Posterior vena cava (tissue), 2 donors: ENCODE measurements at regions not wholly inside any gene's neighbourhood (a gene's known extent, or its start where the extent isn't known, plus 50 kb on each side); places are given as distances from the start of the nearest gene placed in this dataset.

Experiments
- DNase-seq: peaks from one replicate; pipeline ENCODE4 v3.0.0-alpha.2; 2020; ENCODE audit warnings: low spot score
- intact Hi-C, 2 donors: fragments of 100-400 bp; cut with DNase I; formaldehyde crosslinking; loops; one replicate each; pipeline versions ENCODE4 v1.14.1 to v1.14.2; 2022 to 2023
- donor health status: DM: yes; HTN: yes; CAD: no.
- donor health status: DM: yes; HTN: yes; CAD: no.

DNA sequence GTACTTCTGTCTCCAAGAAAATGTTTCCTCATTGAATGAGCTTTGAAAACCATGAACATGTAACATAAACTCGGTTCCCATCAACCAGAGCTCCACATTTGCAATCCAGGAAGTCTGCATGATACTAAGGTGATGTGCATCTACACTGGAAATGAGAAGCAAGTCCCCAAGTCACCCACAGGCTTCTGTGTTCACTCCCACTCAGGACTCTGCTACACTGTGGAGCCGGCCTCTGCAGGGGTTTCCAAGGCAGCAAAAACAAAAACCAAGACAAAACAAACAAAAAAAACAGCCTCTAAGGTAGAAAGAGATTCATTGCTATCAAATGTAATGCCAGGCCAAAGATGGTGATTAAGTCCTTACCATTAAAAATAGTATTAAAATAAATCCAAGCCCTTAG is 593.7 kb downstream of the IRX1 start:
- DNase-seq: no peak
- intact Hi-C loops: no loop called here

DNA sequence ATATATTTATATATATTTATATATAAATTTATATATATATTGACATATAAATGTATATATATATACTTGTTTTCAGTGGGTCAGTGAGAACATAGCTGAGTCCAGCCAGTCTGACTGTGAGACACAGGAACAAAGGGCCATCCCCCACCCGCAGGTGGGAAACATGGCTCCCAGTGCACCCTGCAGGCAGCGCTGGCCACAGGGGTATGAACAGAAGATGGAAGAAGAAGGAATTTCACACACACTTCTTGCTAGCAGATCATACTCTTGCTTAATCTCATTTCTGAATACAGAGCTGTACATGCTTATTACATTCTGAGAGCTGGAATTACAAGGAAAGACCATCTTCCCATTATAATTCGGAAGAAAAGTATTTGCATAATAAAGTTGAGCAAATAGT is 595.4 kb downstream of the IRX1 start:
- intact Hi-C loops: loop anchor here in 1 of 2 donors (5.0 kb wide), 1 partner anchor 419 kb away; no protein-coding TSS in a partner anchor
- DNase-seq: no peak

DNA sequence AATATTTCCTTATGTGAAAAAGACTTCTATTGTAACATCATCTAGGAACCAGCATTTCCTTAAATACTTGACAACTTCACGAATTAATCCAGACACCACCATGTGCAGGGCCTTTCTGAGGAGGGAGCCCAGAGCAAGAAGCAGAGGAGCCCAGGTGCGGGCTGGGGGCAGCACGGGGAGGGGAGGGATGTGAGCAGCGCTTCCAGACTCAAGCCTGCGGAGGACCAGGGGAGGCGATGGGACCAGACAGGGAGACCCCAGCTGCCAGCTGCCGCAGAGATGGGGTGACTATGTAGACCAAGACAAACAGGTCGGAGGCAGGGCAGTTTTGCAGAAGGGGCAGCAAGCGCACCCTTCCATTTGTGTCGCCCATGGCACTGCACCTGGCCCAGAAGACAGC is 596.1 kb downstream of the IRX1 start:
- no peak for DNase-seq
- intact Hi-C loops: loop anchor here in 1 of 2 donors (5.0 kb wide), 1 partner anchor 419 kb away; no protein-coding TSS in a partner anchor

DNA sequence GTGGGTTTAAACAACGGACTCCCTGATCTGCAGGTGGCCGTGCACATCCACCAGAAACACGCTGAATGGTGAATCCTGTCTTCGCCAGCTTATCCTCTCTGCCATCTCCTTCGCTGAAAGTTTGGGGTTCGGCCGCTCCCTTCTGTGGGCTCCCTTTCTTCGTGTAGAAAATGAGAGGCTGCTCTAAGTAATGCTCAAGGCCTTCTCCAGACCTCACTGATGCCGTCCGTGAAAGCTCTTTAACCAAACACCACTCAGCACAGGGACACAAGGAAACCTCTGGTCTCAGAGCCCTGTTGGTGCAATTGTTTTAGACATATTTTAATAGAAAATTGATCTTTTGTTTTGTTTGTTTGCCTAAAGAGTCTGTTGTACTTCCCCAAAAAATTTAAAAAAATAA is 596.5 kb downstream of the IRX1 start:
- intact Hi-C loops: loop anchor here in 1 of 2 donors (5.0 kb wide), 1 partner anchor 420 kb away; no protein-coding TSS in a partner anchor
- DNase-seq: no peak

DNA sequence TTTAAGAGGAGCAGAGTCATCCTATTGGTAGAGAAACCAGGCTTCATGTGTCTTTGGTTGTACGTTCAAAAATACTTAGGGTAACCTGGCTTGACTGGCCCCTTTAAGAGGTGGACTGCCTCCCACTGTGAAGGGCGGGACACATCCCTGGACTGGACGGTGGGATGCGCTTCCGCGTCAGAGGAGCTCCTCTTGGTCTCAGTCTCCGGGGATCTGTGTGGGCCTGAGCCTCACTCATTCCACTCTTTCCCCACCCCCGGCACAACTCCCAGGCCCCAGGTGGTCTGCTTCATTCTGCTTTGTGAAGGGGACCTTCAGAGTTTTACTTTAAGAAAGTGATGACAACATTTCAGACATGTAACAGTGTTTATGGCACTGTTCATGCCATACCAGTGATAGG is 601.1 kb downstream of the IRX1 start:
- intact Hi-C loops: no loop called here
- DNase-seq: no peak

DNA sequence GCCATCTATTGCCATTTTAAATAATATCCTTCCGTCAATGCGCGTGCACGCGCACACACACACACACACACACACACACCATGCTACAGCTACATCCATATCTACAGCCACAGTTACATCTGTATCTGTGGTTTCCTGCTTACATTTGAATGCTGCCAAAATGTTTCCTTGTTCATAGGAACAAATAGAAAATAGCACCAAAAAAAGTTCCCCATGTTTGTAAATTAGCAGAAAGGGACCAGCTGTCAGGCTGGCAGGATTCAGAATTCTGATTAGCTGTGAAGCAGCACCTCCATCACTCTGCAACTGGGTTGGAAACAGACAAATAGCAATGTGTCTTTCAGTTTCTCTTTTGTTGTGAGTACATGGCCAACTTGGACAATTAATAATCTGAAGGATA is 601.5 kb downstream of the IRX1 start:
- no peak for DNase-seq
- intact Hi-C loops: no loop called here

DNA sequence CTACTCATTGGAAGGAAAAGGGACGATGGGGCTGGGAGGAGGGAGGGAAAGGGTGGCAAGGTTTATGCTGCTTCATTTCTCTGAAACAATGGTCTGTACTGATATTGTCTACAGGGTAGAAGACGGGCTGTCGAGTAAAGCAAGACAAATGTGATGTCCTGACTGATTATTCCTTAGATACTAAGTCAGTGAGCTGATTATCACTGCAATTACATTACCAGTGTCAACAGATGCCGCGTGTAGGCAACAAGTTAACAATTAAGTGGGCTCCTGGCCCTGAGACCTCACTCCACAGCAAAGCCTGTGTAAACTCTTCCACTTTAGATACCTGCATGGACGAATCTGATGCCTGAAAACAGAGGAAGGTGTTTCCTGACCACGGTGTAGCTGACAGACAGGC is 602.8 kb downstream of the IRX1 start:
- no peak for DNase-seq
- intact Hi-C loops: no loop called here

DNA sequence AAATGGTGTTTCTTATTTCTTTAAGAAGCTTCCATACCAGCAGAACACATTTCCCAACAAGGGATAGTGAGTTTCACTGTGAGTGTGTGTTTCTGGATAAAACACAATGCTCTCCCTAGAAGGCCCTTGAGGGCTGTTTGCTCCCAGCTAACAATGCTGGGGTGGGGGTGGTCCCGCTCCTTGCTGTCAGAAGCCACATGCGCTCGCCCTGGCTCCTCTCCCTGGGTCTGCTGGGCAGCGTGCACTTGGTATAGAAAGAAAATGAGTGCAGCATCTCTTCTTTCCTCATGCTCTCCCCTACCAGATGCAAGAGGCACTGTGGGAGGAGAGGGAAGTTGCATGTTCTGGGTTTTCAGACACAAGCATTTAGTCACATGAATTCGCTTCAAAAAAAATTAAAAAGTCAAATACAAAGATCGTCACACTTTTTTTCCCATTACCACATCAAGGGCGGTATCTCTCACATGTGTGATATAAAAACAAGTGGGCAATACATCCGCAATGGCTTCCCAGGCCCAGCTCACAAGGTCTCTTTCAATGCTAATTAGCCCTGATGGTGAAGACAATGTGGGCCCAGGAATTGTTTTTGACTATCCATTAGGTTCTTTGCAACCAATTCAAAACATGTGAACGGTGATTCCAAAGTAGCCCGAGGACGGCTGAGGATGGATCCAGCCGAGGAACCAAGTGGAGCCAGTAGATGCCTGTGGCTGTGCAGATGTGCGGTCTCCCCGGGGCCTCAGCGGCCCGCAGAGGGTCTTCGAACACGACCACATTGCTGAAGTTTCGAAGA is 603.6 kb downstream of the IRX1 start:
- no peak for DNase-seq
- intact Hi-C loops: no loop called here

DNA sequence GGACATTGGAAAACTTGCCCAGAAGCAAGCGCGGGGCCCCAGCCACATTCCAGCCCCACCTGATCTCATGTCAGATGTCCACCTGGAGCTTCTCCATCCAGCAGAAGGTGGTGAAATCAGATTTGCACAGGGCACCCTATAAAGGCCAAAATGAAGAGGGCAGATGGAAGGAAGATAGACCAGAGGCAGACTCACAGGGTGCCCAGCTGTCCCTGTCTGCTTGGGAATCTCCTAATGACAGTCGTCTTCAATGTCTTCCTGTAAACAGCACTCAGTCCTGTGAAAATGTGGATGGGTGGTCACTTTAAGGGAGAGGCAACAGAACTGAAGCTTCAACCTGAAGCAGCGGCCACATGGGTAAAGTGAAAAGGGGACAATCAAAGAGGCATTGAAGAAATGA is 607.5 kb downstream of the IRX1 start:
- no peak for DNase-seq
- intact Hi-C loops: no loop called here

DNA sequence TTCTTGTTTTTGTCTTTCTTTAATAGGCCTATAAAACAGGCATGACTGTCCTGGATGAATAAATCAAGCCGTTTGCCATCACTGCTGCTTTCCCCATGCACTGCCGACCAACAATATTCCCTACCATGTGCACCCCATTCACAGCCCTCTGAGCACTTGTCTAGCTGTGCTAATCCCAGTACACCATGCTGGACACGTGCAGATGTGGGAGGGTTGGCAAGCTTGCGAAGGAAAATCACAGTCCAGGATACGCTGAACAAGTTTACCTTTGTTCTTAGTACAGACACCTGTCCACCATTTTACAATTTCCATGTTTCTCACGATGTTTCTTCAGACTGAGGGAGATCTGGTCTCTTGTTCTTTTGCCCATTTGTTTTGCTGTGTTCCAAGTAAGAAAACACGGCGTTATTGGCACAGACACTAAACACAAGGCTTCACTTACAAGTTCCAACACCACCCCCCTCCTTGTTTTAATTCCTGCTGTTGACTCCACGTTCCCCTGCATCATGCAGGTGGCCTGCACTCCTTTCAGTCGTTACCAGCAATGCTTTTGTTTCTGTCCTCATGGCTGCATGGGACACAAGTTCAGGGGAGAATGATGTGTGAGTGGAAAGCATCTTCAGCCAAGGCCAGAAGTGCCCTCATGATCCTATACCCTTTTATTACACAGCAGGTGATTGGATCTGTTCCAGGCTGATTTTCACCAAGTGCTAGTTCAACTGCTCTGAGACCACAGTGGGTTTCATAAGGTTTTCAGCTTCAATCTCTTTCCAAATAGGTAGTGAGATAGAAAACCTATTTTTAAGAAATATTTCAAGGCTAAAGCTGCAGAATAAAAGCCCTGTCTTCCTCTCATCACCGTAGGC is 608.9 kb downstream of the IRX1 start:
- intact Hi-C loops: no loop called here
- no peak for DNase-seq

DNA sequence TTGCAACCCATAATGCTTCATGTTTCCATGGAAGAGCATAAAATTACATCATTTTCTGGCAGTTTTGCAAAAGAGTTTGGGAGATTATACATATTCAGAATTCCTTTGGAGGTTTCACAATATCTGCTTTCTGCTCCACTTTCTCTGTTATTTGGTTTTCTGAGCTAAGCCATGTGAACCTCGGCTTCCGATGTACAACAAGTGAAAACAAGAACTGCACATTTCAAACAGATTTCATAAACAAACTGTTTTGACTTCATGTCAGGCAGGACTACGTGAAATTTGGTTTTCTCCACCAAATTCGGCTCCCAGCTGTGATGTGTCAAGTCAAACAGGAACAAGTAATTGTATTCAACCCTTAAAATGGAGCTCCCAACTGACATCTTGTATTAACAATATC is 609.8 kb downstream of the IRX1 start:
- intact Hi-C loops: no loop called here
- DNase-seq: no peak

DNA sequence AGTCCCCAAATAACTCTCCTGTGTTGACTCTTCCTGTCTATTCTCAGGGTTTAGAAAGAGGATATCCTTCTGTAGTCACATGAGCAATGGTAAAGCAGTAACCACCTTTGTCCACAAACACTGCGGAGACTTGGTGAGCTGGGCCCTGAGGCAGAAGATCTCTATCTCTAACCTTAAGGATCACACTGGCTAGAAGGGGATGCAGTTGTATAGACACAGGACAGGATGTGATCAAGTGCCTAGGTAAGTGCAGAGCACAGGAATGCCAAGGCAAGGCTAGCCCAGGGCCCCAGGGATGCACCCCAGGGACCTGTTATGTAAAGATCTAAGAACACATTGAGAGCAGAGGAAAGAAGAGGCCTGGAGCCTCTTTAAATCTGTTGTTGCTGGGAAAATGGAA is 610.5 kb downstream of the IRX1 start:
- DNase-seq: no peak
- intact Hi-C loops: no loop called here

DNA sequence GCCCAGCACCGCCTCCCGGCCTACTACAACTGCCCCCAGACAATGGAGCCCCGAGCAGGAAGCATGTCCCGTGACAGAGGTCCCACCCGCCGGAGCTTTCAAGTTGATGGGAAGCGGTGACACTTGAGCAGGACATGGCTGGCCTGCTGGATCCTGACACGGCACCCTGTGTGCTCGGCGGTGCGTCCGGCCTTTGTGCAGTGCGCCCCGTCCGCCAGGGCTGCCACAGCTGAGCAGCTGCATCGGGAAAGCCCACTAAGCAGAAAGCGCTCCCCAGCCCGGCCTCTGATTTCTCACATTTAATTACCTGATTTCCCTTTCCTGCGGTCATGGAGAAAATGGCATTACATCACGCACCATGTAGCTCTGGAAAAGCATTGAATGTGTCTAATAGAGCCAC is 611.9 kb downstream of the IRX1 start:
- DNase-seq: no peak
- intact Hi-C loops: no loop called here

DNA sequence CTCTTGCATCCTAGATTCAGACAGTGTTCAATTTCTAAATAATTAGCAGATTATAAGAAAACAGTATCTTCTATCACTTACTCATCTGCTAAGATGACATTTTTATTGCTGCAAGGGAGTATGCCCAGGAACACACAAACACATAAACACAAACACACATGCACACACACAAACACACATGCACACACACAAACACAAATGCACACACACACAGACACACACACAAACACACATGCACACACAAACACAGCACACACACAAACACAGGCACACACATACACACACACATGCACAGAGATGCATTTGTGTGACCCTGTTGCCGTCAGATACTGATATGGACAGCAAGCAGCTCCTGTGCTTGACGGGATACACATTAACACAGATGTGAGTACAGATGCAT is 612.9 kb downstream of the IRX1 start:
- intact Hi-C loops: no loop called here
- no peak for DNase-seq

DNA sequence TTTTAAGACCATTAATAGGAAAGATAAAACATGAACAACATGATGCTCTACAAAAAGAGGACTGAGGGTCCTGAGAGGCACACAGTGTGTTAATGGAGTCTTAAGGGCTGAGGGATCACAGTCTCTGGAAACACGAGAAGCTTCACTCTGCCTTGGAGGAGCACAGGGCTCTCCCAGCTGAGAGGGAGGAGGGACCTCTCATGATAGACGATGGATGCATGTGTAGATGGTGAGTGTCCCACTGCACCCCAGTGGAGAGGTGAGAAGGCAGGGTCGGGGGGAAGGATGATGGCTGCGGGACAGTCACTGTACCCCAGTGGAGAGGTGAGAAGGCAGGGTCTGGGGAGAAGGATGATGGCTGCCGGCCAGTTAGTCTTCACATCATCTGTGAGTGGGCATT is 613.4 kb downstream of the IRX1 start:
- no peak for DNase-seq
- intact Hi-C loops: no loop called here

DNA sequence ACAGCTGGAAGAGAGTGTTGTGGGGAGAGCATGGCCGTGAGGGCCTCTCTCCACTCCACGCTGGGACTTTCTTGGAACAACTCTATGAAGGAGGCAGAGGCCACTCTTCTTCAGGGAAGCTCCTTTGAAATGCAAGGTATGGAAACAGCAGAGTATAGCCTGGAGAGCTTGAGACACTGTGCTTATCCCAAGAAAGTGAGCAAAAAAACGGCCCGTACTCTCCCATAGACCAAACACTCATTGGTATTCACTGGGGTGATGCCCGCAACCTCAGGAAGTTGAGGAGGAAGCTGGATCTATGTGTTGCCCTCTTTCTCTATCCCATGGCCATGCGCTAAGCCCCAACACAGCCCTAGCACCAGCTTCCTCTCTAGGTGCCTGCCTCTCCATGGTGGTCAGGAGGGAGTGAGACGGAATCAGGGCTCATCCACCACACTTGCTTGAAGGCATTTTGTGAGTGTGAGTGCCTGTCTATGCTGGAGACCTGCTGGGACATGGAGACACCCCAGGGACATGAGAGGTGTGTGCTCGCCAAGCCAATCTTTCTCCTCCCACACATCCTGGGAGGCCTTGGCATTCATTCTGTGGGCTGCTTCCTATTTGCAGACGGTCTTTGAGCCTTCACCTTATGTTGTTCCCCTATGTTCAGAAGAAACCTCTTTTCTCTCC is 616.6 kb downstream of the IRX1 start:
- intact Hi-C loops: no loop called here
- no peak for DNase-seq

DNA sequence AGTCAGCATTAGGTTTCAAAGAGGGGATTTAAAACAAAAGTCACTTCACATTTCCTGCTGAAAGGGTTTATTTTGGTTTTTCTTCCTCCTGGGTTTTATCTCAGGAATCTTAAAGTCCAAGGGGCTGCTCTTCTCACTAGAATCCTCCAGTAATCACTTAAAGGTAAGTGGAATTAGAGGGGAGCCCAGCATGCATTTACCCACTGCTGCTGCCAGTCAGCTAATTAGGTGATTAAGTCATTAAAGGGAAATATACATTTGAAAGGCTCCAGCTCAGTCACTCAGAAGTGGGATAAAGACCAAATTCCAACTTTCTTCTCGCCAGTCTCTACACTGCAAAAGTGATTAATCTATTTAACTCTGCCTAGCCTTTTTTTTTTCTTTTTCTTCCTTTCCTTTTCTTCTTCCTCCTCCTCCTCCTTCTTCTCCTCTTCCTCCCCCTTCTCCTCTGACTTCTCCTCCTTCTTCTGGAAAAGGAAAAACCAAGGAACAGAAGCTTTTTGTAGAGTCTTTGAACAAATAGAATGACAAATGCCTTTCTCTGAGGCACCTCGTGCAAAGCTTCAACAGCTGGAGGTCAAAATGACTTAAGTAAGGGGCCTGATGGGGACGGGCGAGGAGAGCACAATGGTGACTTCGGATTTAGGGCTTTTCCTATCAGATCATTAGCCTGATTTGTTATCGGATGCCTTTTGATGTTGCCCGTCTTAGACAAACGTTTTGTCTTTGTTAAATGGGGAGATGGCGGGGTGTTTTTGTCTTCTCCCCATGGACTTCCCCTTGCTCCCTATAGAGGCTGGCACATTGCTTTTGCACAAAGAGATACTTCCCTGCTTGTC is 617.6 kb downstream of the IRX1 start:
- DNase-seq: no peak
- intact Hi-C loops: no loop called here

DNA sequence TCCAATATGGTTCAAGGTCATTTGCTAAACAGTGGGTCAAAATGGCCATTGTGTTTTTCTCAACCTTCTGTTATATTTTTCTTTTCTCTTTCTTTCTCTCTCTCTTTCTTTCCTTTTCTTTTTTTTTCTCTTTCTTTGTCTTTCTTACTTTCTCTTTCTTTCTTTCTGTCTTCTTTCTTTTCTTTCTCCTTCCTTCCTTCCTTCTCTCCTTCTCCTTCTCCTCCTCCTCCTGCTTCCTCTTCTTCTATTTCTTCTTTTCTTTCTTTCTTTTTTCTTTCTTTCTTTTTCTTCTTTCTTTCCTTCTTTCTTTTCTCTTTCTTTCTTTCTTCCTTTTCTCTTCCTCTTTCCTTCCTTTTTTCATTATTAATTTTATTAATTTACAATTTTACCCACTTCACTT is 619.5 kb downstream of the IRX1 start:
- intact Hi-C loops: no loop called here
- DNase-seq: no peak

DNA sequence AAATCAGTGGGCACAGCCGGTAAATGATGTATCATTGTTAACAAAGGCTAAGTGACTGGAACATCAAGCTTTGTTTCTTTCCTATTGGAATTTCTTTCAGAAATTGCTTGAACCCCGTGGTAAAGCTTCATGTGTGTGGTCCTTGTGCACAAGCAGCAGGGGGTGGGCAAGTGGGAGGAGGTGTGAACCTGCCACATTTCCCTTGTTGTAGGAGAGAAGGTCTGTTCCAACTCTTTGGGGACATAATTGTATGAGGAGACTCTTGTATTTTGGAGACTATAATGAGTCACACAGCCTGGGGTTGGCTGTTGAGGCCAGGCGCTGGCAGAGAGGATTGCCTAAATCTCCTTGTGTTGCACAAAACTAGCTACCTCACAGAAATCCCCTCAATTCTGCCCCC is 620.5 kb downstream of the IRX1 start:
- DNase-seq: no peak
- intact Hi-C loops: no loop called here
